DND-41 (cell line): ENCODE measurements at regions not wholly inside any gene's neighbourhood (a gene's known extent, or its start where the extent isn't known, plus 50 kb on each side); places are given as distances from the start of the nearest gene placed in this dataset.
"Not testable (repeated sequence)": the region's sequence is repeated elsewhere in the genome, so short reads cannot be mapped to it uniquely, and the experiment has no call there.

Source experiments
- CTCF ChIP-seq: IDR thresholded peaks from 2 replicates; pipeline ENCODE4 v1.5.1; 2012; ENCODE audit warnings: borderline replicate concordance, low read length, moderate library complexity, mild to moderate bottlenecking; ENCODE audit not compliant: poor library complexity, severe bottlenecking; ENCODE audit errors: extremely low read depth
- EZH2 ChIP-seq: IDR thresholded peaks from 3 replicates; pipeline ENCODE4 v1.6.1; 2012; ENCODE audit warnings: borderline replicate concordance, low read depth, mild to moderate bottlenecking, moderate library complexity, low read length, inconsistent platforms; ENCODE audit not compliant: severe bottlenecking

GRCh38 chr5:17034992-17035391 is 98.9 kb upstream of the MYO10 start:
- not testable (repeated sequence) for TF ChIP-seq CTCF, EZH2
